Spleen (tissue), 7 donors: ENCODE measurements at regions not wholly inside any gene's neighbourhood (a gene's known extent, or its start where the extent isn't known, plus 50 kb on each side); places are given as distances from the start of the nearest gene placed in this dataset.
"Not testable (repeated sequence)": the region's sequence is repeated elsewhere in the genome, so short reads cannot be mapped to it uniquely, and the experiment has no call there.

ENCODE experiments used
- POLR2A ChIP-seq, 3 donors: fragments of 450-650 bp; IDR thresholded peaks; one replicate each; pipeline ENCODE4 v1.5.1; 2017; ENCODE audit warnings: antibody characterized with exemption in 3 of 3, mild to moderate bottlenecking in 1 of 3
- POLR2AphosphoS5 ChIP-seq, 3 donors: sonication (generic); formaldehyde crosslinking; IDR thresholded peaks; one replicate each; pipeline ENCODE4 v1.5.1; 2017; ENCODE audit warnings: antibody characterized with exemption in 3 of 3
- TF ChIP-seq, protein P1 (sequence below), 11 experiments: fragments of 200-600 bp in 7 of 11; fragments of 450-650 bp in 4 of 11; sonication (generic) in 4 of 11; IDR thresholded peaks in 8 of 11; conservative IDR thresholded peaks in 3 of 11; 1 replicate in 7 of 11; 2 replicates in 4 of 11; pipeline versions ENCODE4 v1.4.0 to v1.8.0; 2016 to 2021; ENCODE audit warnings: antibody characterized with exemption in 11 of 11, inconsistent platforms in 4 of 11, mild to moderate bottlenecking in 1 of 11
- donor health status: DM: no; HTN: no; CAD: no; lungs with moderate emphysema.
- donor health status: DM: no; HTN: no; CAD: no.
- donor health status: DM: no; HTN: no; CAD: no.

DNA sequence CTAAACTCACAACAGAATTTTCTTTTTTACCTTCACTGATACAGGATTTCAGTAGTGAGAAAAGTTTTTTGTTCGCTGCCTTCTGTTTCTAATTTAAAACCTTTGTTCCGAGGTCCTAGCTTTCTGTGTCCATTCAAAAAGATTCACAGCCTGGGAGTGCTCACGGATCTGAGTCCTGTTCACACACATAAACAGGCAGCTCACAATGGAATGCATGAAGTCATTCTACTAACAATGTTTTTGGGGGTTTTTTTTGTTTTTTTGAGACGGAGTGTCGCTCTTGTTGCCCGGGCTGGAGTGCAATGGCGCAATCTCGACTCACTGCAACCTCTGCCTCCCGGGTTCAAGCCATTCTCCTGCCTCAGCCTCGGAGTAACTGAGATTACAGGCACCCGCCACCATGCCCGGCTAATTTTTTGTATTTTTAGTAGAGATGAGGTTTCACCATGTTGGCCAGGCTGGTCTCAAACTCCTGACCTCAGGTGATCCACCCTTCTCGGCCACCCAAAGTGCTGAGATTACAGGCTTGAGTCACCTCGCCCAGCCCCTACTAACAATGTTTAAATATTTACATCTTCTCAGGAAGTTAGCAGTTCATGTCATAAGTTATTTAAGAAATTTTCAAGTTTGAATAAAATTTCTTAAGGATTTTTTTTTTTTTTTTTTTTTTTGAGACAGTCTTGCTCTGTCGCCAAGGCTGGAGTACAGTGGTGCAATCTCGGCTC, 59.0 kb downstream of the PRR18 start:
- TF ChIP-seq, protein P1, sequence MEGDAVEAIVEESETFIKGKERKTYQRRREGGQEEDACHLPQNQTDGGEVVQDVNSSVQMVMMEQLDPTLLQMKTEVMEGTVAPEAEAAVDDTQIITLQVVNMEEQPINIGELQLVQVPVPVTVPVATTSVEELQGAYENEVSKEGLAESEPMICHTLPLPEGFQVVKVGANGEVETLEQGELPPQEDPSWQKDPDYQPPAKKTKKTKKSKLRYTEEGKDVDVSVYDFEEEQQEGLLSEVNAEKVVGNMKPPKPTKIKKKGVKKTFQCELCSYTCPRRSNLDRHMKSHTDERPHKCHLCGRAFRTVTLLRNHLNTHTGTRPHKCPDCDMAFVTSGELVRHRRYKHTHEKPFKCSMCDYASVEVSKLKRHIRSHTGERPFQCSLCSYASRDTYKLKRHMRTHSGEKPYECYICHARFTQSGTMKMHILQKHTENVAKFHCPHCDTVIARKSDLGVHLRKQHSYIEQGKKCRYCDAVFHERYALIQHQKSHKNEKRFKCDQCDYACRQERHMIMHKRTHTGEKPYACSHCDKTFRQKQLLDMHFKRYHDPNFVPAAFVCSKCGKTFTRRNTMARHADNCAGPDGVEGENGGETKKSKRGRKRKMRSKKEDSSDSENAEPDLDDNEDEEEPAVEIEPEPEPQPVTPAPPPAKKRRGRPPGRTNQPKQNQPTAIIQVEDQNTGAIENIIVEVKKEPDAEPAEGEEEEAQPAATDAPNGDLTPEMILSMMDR (IDR thresholded peaks at IDR 0.05 in 8 of 11, conservative IDR thresholded peaks at IDR 0.05 in 3 of 11), result not testable (repeated sequence)
- not testable (repeated sequence) for TF ChIP-seq POLR2A, POLR2AphosphoS5 (IDR thresholded peaks at IDR 0.05)
